ENCODE measurements at regions not wholly inside any gene's neighbourhood (a gene's known extent, or its start where the extent isn't known, plus 50 kb on each side); places are given as distances from the start of the nearest gene placed in this dataset.

DNA sequence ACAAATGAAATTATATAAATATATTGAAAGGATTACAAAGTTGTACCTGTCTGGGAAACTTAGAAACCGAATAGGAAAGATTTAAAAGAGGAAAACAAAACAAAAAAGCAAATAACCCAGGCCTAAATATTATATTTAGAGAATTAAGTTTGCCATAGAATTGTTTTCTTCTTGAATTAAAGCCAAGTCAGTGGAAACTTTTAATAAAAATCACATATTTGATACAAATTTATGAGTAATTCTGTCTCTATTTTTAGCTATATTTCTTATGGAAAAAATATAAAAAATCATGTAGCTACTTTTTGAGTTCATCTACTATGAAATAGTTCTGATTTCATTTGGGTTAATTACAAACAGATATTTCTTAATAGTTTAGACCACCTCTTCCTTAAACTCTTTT lies 470.2 kb upstream of the HSF2 start:
- TF ChIP-seq CTCF (IDR thresholded peaks at IDR 0.05; ENCODE audit: poor library complexity, severe bottlenecking) (no peak), POLR2AphosphoS5 (IDR thresholded peaks at IDR 0.05) (no peak), SMC3 (conservative IDR thresholded peaks at IDR 0.05; ENCODE audit: poor library complexity) (no peak), TAF1 (IDR thresholded peaks at IDR 0.05; ENCODE audit: low read depth) (no peak), MXI1 (conservative IDR thresholded peaks at IDR 0.05; ENCODE audit: poor library complexity, severe bottlenecking) (no peak)
